Activated gamma-delta T cell treated with anti-CD3 and anti-CD28 coated beads, Interleukin-2, amount 50 U/mL, for 16 hours (primary cell): ENCODE measurements at regions not wholly inside any gene's neighbourhood (a gene's known extent, or its start where the extent isn't known, plus 50 kb on each side); places are given as distances from the start of the nearest gene placed in this dataset.
"Not testable (repeated sequence)": the region's sequence is repeated elsewhere in the genome, so short reads cannot be mapped to it uniquely, and the experiment has no call there.

Experiments used
- DNase-seq: peaks from one replicate; pipeline ENCODE4 v3.0.0-alpha.2; 2020; ENCODE audit warnings: low read depth

GRCh38 chr9:79469164-79469563 lies 102.6 kb upstream of the TLE4 start:
- DNase-seq: no peak

- no peak for DNase-seq
These were observed 100.8 kb upstream of the TLE4 start for GRCh38 chr9:79470954-79471353.

- DNase-seq: no peak
These were observed 99.9 kb upstream of the TLE4 start for GRCh38 chr9:79471580-79472543.

GRCh38 chr9:79473704-79474103 lies 98.1 kb upstream of the TLE4 start:
- DNase-seq: no peak

- DNase-seq: no peak
These were observed 94.4 kb upstream of the TLE4 start for GRCh38 chr9:79477241-79477840.

GRCh38 chr9:79477955-79478771 lies 93.6 kb upstream of the TLE4 start:
- peak; percentile 4 for DNase-seq

- no peak for DNase-seq
These were observed 91.1 kb upstream of the TLE4 start for GRCh38 chr9:79480639-79481038.

- no peak for DNase-seq
These were observed 89.8 kb upstream of the TLE4 start for GRCh38 chr9:79481846-79482477.

GRCh38 chr9:79485258-79485657 lies 86.5 kb upstream of the TLE4 start:
- DNase-seq: no peak

GRCh38 chr9:79489261-79490000 lies 82.3 kb upstream of the TLE4 start:
- DNase-seq: no peak

- DNase-seq: no peak
These were observed 81.0 kb upstream of the TLE4 start for GRCh38 chr9:79490657-79491248.

- no peak for DNase-seq
These were observed 79.4 kb upstream of the TLE4 start for GRCh38 chr9:79492092-79493009.

GRCh38 chr9:79500196-79500864 lies 71.4 kb upstream of the TLE4 start:
- DNase-seq: not testable (repeated sequence)

- DNase-seq: no peak
These were observed 70.2 kb upstream of the TLE4 start for GRCh38 chr9:79501546-79501945.

GRCh38 chr9:79507801-79508200 lies 64.0 kb upstream of the TLE4 start:
- no peak for DNase-seq

- DNase-seq: no peak
These were observed 59.5 kb upstream of the TLE4 start for GRCh38 chr9:79512251-79512650.
